Heart left ventricle (tissue), 16 donors: ENCODE measurements at regions not wholly inside any gene's neighbourhood (a gene's known extent, or its start where the extent isn't known, plus 50 kb on each side); places are given as distances from the start of the nearest gene placed in this dataset.

ENCODE experiments used
- ATAC-seq, 4 donors: fragments of 200-7000 bp; cut with Tn5 transposase; one replicate each; pipeline ENCODE4 v1.9.1; 2020 to 2022; ENCODE audit warnings: moderate library complexity in 4 of 4, mild to moderate bottlenecking in 3 of 4, moderate number of reproducible peaks in 1 of 4
- DNase-seq, 5 donors: peaks; one replicate each; pipeline ENCODE4 v3.0.0-alpha.2; 2020
- H3K27ac ChIP-seq, 12 donors: fragments of 200-600 bp; sonication (generic) in 4 of 12; one replicate each; pipeline versions ENCODE4 v1.5.0 to v1.8.0; 2016 to 2022; ENCODE audit warnings: mild to moderate bottlenecking in 2 of 12
- H3K27me3 ChIP-seq, 9 donors: fragments of 200-600 bp; sonication (generic) in 2 of 9; one replicate each; pipeline versions ENCODE4 v1.5.1 to v1.8.0; 2016 to 2022; ENCODE audit warnings: mild to moderate bottlenecking in 3 of 9
- H3K36me3 ChIP-seq, 9 donors: fragments of 200-600 bp; sonication (generic) in 2 of 9; one replicate each; pipeline versions ENCODE4 v1.5.0 to v1.8.0; 2018 to 2022; ENCODE audit warnings: mild to moderate bottlenecking in 2 of 9
- H3K4me1 ChIP-seq, 12 donors: fragments of 200-600 bp; sonication (generic) in 4 of 12; one replicate each; pipeline versions ENCODE4 v1.5.0 to v1.8.0; 2016 to 2022; ENCODE audit warnings: mild to moderate bottlenecking in 3 of 12
- H3K4me3 ChIP-seq, 12 donors: fragments of 200-600 bp; sonication (generic) in 4 of 12; one replicate each; pipeline versions ENCODE4 v1.5.0 to v1.8.0; 2017 to 2022; ENCODE audit warnings: mild to moderate bottlenecking in 9 of 12, moderate library complexity in 4 of 12
- H3K9me3 ChIP-seq, 12 donors: fragments of 200-600 bp; sonication (generic) in 4 of 12; one replicate each; pipeline versions ENCODE4 v1.5.0 to v1.8.0; 2016 to 2022; ENCODE audit warnings: mild to moderate bottlenecking in 1 of 12
- CTCF ChIP-seq, 12 donors: fragments of 200-600 bp; sonication (generic) in 4 of 12; IDR thresholded peaks; one replicate each; pipeline versions ENCODE4 v1.5.0 to v1.8.0; 2018 to 2022; ENCODE audit warnings: antibody characterized with exemption in 12 of 12, mild to moderate bottlenecking in 5 of 12
- POLR2A ChIP-seq, 2 donors: fragments of 450-650 bp; IDR thresholded peaks; one replicate each; pipeline ENCODE4 v1.6.1; 2017; ENCODE audit warnings: antibody characterized with exemption in 2 of 2, mild to moderate bottlenecking in 2 of 2, moderate library complexity in 2 of 2
- WGBS, 4 donors: extraction: QIAGEN DNeasy Blood & Tissue Kit in 2 of 4; methylation state at CpG; one replicate each; pipeline versions ENCODE4 v1.1.5 to v1.1.7; 2013 to 2018; 5-methylcytosine and 5-hydroxymethylcytosine counted together
- intact Hi-C, 10 donors: fragments of 100-400 bp; cut with DNase I; formaldehyde crosslinking; loops; one replicate each; pipeline versions ENCODE4 v1.11.1 to v1.14.2; 2022
- donor health status: ischemic (EF 13 %, LVEDD 7.1; RV severe dilation, severe dysfunction).
- donor health status: healthy with polysubstance abuse.
- donor health status: DM: no; HTN: yes; CAD: no.
- donor health status: DM: no; HTN: no; CAD: no.
- donor health status: ischemic (EF 25% LVEDD 6.9; RV normal size, moderate dysfunction).
- donor health status: ischemic (EF 25% LVEDD 5.7; RV mildly dilated, moderate dysfunction).
- donor health status: healthy.
- donor health status: DM: yes; HTN: yes; CAD: no.
- donor health status: ischemic (EF 35%, LVEDD 5.7; RV mildly dilated, moderate dysfunction).
- donor health status: nonischemic (EF 11% LVEDD 7.7; RV severe dilation, severe dysfunction).
- donor health status: DM: yes; HTN: yes; CAD: no.
- donor health status: PGD.
- donor health status: ischemic (EF 29% LVEDD 5.4; RV normal size, mild dysfunction).
- donor health status: nonischemic (EF 23%, LVEDD 6.1; RV moderate dilation, normal function).

DNA sequence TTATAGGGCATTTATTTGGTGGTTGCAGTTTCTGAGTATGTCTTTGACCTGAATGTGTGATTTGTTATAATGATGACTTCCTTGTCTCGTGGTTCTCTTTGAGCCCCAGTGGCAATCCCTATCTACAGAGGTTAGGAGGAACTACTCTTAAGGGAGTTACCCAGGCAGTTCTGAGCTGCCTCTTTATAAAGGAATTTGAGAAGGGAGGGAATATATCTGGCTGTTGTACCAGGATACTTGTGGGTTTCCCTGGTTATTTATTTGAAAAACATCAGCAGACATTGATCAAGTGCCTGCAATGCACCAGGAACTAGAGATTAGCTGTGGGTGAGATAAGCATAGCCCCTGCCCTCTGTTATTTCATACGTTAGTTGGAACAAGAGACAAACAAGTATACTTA is 243.5 kb upstream of the ARHGAP20 start:
- H3K27me3 ChIP-seq: peaks cover 0 to 2% (median 0%) of the 10 kb centered on the region in 9 donors
- H3K9me3 ChIP-seq: no peaks in the 10 kb centered on the region
- no peak for ATAC-seq
- H3K4me3 ChIP-seq: no peak overlapping the region
- H3K4me1 ChIP-seq: peaks cover 0 to 7% (median 0%) of the 10 kb centered on the region in 12 donors
- H3K27ac ChIP-seq: no peak overlapping the region
- DNase-seq: no peak
- intact Hi-C loops: no loop called here
- TF ChIP-seq CTCF (IDR thresholded peaks at IDR 0.05) (no peak), POLR2A (IDR thresholded peaks at IDR 0.05) (no peak)
- 52 to 66% (median 60%) methylated on average over 2 of the region's 2 CpGs for WGBS, 4 donors
- no peaks in the 10 kb centered on the region for H3K36me3 ChIP-seq

DNA sequence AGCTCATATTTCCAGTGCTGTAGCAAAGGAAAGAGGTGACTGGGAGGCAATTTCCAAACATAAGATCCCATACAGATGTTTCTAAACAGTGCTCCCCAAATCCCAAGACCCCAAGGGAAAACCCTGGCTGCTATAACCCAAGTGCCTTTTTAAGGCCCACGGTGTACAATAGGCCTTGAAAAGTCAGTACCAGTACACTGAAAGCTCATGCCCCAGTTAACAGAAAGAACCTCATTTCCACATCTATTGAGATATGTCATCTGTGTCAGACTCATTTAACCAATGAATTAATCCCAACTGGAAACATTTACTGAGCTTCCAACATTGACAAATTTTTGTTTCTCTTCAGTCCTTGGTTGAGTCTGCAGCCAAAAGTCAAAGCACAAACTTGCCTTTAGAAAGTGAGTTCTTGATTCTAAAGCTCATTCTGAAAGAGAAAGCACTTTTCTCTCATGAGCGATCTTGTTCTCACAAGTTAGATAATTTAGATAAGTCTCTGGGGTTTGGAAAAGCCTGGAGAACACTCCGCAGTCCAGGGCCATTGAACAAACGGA is 239.8 kb upstream of the ARHGAP20 start:
- WGBS, 4 donors: 65 to 79% (median 73%) methylated on average over 4 of the region's 4 CpGs
- Histone ChIP-seq H3K27me3 (no peaks in the 10 kb centered on the region), H3K4me3 (no peak overlapping the region), H3K36me3 (no peaks in the 10 kb centered on the region), H3K4me1 (peaks cover 0 to 13% (median 0%) of the 10 kb centered on the region in 12 donors), H3K9me3 (no peaks in the 10 kb centered on the region), H3K27ac (peak overlapping the region in 2 of 12 donors; percentile 3 to 20)
- no peak for DNase-seq
- TF ChIP-seq POLR2A (IDR thresholded peaks at IDR 0.05) (no peak), CTCF (IDR thresholded peaks at IDR 0.05) (no peak)
- intact Hi-C loops: no loop called here
- ATAC-seq: no peak

DNA sequence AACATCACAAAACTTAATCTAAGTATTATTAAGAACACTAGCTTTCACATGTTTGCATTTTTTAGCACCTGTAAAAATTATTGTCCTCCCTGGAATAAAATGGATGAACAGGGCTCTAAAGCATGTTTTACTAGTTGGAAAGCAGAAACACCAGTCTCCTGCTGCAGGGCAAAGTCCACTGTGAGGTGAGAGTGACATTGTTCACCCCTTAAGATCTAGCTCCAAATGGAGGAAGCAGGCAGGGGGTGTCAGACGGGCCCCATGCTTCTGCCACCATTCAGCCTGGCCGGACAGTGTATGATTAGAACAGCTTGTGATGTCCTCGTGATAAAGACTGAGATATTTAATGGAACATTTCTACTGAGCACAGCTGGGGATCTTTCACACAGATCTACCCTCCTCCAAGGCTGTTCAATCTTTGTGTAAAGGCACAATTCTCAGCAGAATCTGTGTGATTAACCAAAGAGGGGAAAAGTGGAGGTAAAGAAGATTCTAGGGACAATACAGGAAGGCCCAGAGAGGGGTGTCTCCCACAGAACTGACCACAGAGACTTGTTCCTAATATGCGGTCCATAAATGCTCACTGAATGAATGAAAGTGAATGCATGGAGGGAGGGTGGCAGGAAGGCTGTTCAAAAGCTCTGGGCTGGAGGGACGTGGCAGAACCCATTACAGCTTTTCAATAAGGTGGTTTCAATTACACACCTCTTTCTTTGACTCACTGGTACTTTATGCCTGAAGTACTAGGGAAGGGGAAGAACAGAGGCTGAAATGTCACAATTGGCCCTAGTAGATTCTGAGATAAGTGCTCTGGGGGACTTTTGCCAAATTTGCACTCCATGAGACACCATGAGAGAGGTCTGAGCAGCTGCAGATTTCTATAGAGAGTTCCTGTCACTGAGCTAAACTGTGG is 239.1 kb upstream of the ARHGAP20 start:
- H3K4me1 ChIP-seq: peaks cover 0 to 13% (median 0%) of the 10 kb centered on the region in 12 donors
- no peak overlapping the region for H3K4me3 ChIP-seq
- peak overlapping the region in 2 of 12 donors; percentile 3 to 20 for H3K27ac ChIP-seq
- intact Hi-C loops: no loop called here
- no peaks in the 10 kb centered on the region for H3K9me3 ChIP-seq
- ATAC-seq (no peak), DNase-seq (no peak)
- WGBS, 4 donors: 43 to 61% (median 54%) methylated on average over 5 of the region's 5 CpGs
- TF ChIP-seq CTCF (IDR thresholded peaks at IDR 0.05) (no peak), POLR2A (IDR thresholded peaks at IDR 0.05) (no peak)
- no peaks in the 10 kb centered on the region for H3K36me3 ChIP-seq
- no peaks in the 10 kb centered on the region for H3K27me3 ChIP-seq

DNA sequence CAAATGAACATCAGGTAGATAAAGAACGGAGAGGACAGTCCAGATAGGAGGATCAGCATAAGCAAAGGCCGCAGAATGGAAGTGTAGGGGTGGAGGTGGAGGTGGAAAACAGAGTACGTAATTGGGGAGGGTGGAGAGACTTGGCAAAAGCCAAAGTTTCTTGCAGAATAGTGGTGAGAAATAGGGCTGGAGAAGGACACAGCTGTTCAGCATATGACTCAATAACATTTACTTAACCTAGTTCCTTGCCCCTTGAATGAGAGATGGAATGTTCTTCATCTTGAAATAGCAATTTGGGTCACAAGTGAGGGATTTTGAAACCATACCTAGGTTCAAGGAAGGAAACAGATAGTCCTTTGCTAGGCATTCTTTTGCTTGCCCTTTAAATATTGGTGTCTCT is 235.9 kb upstream of the ARHGAP20 start:
- intact Hi-C loops: no loop called here
- H3K27ac ChIP-seq: peak overlapping the region in 1 of 12 donors; percentile 35
- peaks cover 0 to 13% (median 0%) of the 10 kb centered on the region in 12 donors for H3K4me1 ChIP-seq
- DNase-seq: peak in 2 of 5 donors; percentile 25 to 29
- H3K4me3 ChIP-seq: no peak overlapping the region
- TF ChIP-seq POLR2A (IDR thresholded peaks at IDR 0.05) (no peak), CTCF (IDR thresholded peaks at IDR 0.05) (no peak)
- ATAC-seq: peak; percentile 70 to 94 (median 84)
- 74 to 81% (median 78%) methylated on average over 3 of the region's 3 CpGs for WGBS, 4 donors
- no peaks in the 10 kb centered on the region for H3K9me3 ChIP-seq
- H3K36me3 ChIP-seq: no peaks in the 10 kb centered on the region
- no peaks in the 10 kb centered on the region for H3K27me3 ChIP-seq
